ENCODE measurements at regions not wholly inside any gene's neighbourhood (a gene's known extent, or its start where the extent isn't known, plus 50 kb on each side); places are given as distances from the start of the nearest gene placed in this dataset.

- no peak overlapping the region for H3K4me3 ChIP-seq (ENCODE audit: low read depth, low read length)
- TF ChIP-seq CTCF (IDR thresholded peaks at IDR 0.05; ENCODE audit: low read depth, low read length) = no peak
Observed at GRCh38 chr17:73889439-73889838, 245.2 kb upstream of the SDK2 start.

GRCh38 chr17:73890831-73891405, 246.7 kb upstream of the SDK2 start:
- no peak for TF ChIP-seq CTCF (IDR thresholded peaks at IDR 0.05; ENCODE audit: low read depth, low read length)
- H3K4me3 ChIP-seq (ENCODE audit: low read depth, low read length) = no peak overlapping the region

- no peak overlapping the region for H3K4me3 ChIP-seq (ENCODE audit: low read depth, low read length)
- TF ChIP-seq CTCF (IDR thresholded peaks at IDR 0.05; ENCODE audit: low read depth, low read length) = no peak
Observed at GRCh38 chr17:73895157-73895556, 250.9 kb upstream of the SDK2 start.

GRCh38 chr17:73896966-73897365, 252.7 kb upstream of the SDK2 start:
- no peak for TF ChIP-seq CTCF (IDR thresholded peaks at IDR 0.05; ENCODE audit: low read depth, low read length)
- no peak overlapping the region for H3K4me3 ChIP-seq (ENCODE audit: low read depth, low read length)

GRCh38 chr17:73899839-73900238, 255.6 kb upstream of the SDK2 start:
- H3K4me3 ChIP-seq (ENCODE audit: low read depth, low read length) = no peak overlapping the region
- no peak for TF ChIP-seq CTCF (IDR thresholded peaks at IDR 0.05; ENCODE audit: low read depth, low read length)

- no peak for TF ChIP-seq CTCF (IDR thresholded peaks at IDR 0.05; ENCODE audit: low read depth, low read length)
Observed at GRCh38 chr17:73900516-73900915, 256.3 kb upstream of the SDK2 start.

GRCh38 chr17:73901249-73901648, 257.0 kb upstream of the SDK2 start:
- TF ChIP-seq CTCF (IDR thresholded peaks at IDR 0.05; ENCODE audit: low read depth, low read length) = no peak
- H3K4me3 ChIP-seq (ENCODE audit: low read depth, low read length) = no peak overlapping the region

More at GRCh38 chr17:73900516-73900915, 256.3 kb upstream of the SDK2 start:
- H3K4me3 ChIP-seq (ENCODE audit: low read depth, low read length) = no peak overlapping the region

Measured in WI38 (cell line).